ENCODE measurements at regions not wholly inside any gene's neighbourhood (a gene's known extent, or its start where the extent isn't known, plus 50 kb on each side); places are given as distances from the start of the nearest gene placed in this dataset.
A peak's percentile ranks its signal among the peaks of the same experiment; 100 is the strongest.

GRCh38 chr2:219995399-219995798 lies 368.0 kb downstream of the SLC4A3 start:
- no peak overlapping the region for H2AFZ ChIP-seq
- no peaks in the 10 kb centered on the region for H3K9me3 ChIP-seq (ENCODE audit: low read depth)
- TF ChIP-seq EZH2phosphoT487 (IDR thresholded peaks at IDR 0.05; ENCODE audit: low read depth, severe bottlenecking, unreplicated experiment) (no peak), CTCF (IDR thresholded peaks at IDR 0.05; ENCODE audit: poor library complexity) (no peak), EZH2 (IDR thresholded peaks at IDR 0.05; ENCODE audit: borderline replicate concordance) (no peak)
- H3K4me1 ChIP-seq (ENCODE audit: insufficient read depth), result no peaks in the 10 kb centered on the region
- no peaks in the 10 kb centered on the region for H3K9me2 ChIP-seq (replicated peaks; ENCODE audit: insufficient read depth)
- no peak overlapping the region for H3K4me2 ChIP-seq
- H3K27me3 ChIP-seq, result no peaks in the 10 kb centered on the region
- H3K36me3 ChIP-seq (replicated peaks; ENCODE audit: insufficient read depth, low read depth), result no peaks in the 10 kb centered on the region
- H3K27ac ChIP-seq, result no peak overlapping the region
- 88% methylated on average over 5 of the region's 5 CpGs for WGBS (ENCODE audit: low lambda C conversion rate, missing lambda C conversion rate)
- H4K20me1 ChIP-seq (ENCODE audit: insufficient read depth, poor library complexity, severe bottlenecking), result no peaks in the 10 kb centered on the region
- DNase-seq (ENCODE audit: low spot score), result no peak
- H3K4me3 ChIP-seq, result no peak overlapping the region
- no peaks in the 10 kb centered on the region for H3K79me2 ChIP-seq

- Histone ChIP-seq H3K27me3 (no peaks in the 10 kb centered on the region), H3K9me2 (replicated peaks; ENCODE audit: insufficient read depth) (no peaks in the 10 kb centered on the region), H3K4me3 (no peak overlapping the region), H3K36me3 (replicated peaks; ENCODE audit: insufficient read depth, low read depth) (no peaks in the 10 kb centered on the region), H3K27ac (no peak overlapping the region), H3K79me2 (no peaks in the 10 kb centered on the region), H3K9me3 (ENCODE audit: low read depth) (no peaks in the 10 kb centered on the region), H4K20me1 (ENCODE audit: insufficient read depth, poor library complexity, severe bottlenecking) (no peaks in the 10 kb centered on the region), H2AFZ (no peak overlapping the region), H3K4me1 (ENCODE audit: insufficient read depth) (no peaks in the 10 kb centered on the region), H3K4me2 (no peak overlapping the region)
- TF ChIP-seq EZH2 (IDR thresholded peaks at IDR 0.05; ENCODE audit: borderline replicate concordance), result no peak
- no peak for TF ChIP-seq EZH2phosphoT487 (IDR thresholded peaks at IDR 0.05; ENCODE audit: low read depth, severe bottlenecking, unreplicated experiment)
- no peak for TF ChIP-seq CTCF (IDR thresholded peaks at IDR 0.05; ENCODE audit: poor library complexity)
- no peak for DNase-seq (ENCODE audit: low spot score)
- 91% methylated on average over 4 of the region's 4 CpGs for WGBS (ENCODE audit: low lambda C conversion rate, missing lambda C conversion rate)
Measured at GRCh38 chr2:219995991-219996765, 368.7 kb downstream of the SLC4A3 start.

GRCh38 chr2:219997341-219997851 lies 370.0 kb downstream of the SLC4A3 start:
- H3K79me2 ChIP-seq, result no peaks in the 10 kb centered on the region
- WGBS (ENCODE audit: low lambda C conversion rate, missing lambda C conversion rate), result 75% methylated on average over 13 of the region's 13 CpGs
- H4K20me1 ChIP-seq (ENCODE audit: insufficient read depth, poor library complexity, severe bottlenecking), result no peaks in the 10 kb centered on the region
- peak; percentile 37 for TF ChIP-seq CTCF (IDR thresholded peaks at IDR 0.05; ENCODE audit: poor library complexity)
- TF ChIP-seq EZH2 (IDR thresholded peaks at IDR 0.05; ENCODE audit: borderline replicate concordance), result no peak
- H3K27me3 ChIP-seq, result no peaks in the 10 kb centered on the region
- no peak overlapping the region for H3K4me3 ChIP-seq
- H3K9me3 ChIP-seq (ENCODE audit: low read depth), result no peaks in the 10 kb centered on the region
- no peak overlapping the region for H2AFZ ChIP-seq
- no peaks in the 10 kb centered on the region for H3K4me1 ChIP-seq (ENCODE audit: insufficient read depth)
- H3K27ac ChIP-seq, result no peak overlapping the region
- no peaks in the 10 kb centered on the region for H3K36me3 ChIP-seq (replicated peaks; ENCODE audit: insufficient read depth, low read depth)
- no peak overlapping the region for H3K4me2 ChIP-seq
- DNase-seq (ENCODE audit: low spot score), result peak; percentile 29
- no peaks in the 10 kb centered on the region for H3K9me2 ChIP-seq (replicated peaks; ENCODE audit: insufficient read depth)

Data from hepatocyte (in vitro differentiated cells).